Cardiac septum (tissue), 1 donor: ENCODE measurements at regions not wholly inside any gene's neighbourhood (a gene's known extent, or its start where the extent isn't known, plus 50 kb on each side); places are given as distances from the start of the nearest gene placed in this dataset.

Experiments
- DNase-seq: peaks from one replicate; pipeline ENCODE4 v3.0.0-alpha.2; 2020; ENCODE audit warnings: low spot score
- intact Hi-C: fragments of 100-400 bp; cut with DNase I; formaldehyde crosslinking; loops from one replicate; pipeline ENCODE4 v1.14.0; 2022
- donor health status: DM: no; HTN: no; CAD: no.

GRCh38 chr12:46535376-46535775 lies 162.8 kb upstream of the SLC38A2 start:
- intact Hi-C loops, result loop anchor here (10.0 kb wide), 1 partner anchor 119 kb away; no protein-coding TSS in a partner anchor
- DNase-seq, result no peak

- intact Hi-C loops, result loop anchor here (10.0 kb wide), 1 partner anchor 120 kb away; no protein-coding TSS in a partner anchor
- no peak for DNase-seq
Observed at GRCh38 chr12:46534327-46534840, 161.8 kb upstream of the SLC38A2 start.

GRCh38 chr12:46533723-46534122 lies 161.2 kb upstream of the SLC38A2 start:
- intact Hi-C loops, result loop anchor here (10.0 kb wide), 1 partner anchor 121 kb away; no protein-coding TSS in a partner anchor
- DNase-seq, result no peak

GRCh38 chr12:46531804-46532203 lies 159.2 kb upstream of the SLC38A2 start:
- DNase-seq, result no peak
- intact Hi-C loops, result loop anchor here (10.0 kb wide), 1 partner anchor 123 kb away; no protein-coding TSS in a partner anchor

GRCh38 chr12:46531059-46531785 lies 158.6 kb upstream of the SLC38A2 start:
- intact Hi-C loops, result loop anchor here (10.0 kb wide), 1 partner anchor 124 kb away; no protein-coding TSS in a partner anchor

GRCh38 chr12:46530373-46531056 lies 157.9 kb upstream of the SLC38A2 start:
- intact Hi-C loops, result loop anchor here (10.0 kb wide), 1 partner anchor 124 kb away; no protein-coding TSS in a partner anchor
- no peak for DNase-seq

More at GRCh38 chr12:46531059-46531785, 158.6 kb upstream of the SLC38A2 start:
- no peak for DNase-seq

GRCh38 chr12:46526233-46526632 lies 153.7 kb upstream of the SLC38A2 start:
- intact Hi-C loops, result no loop called here
- no peak for DNase-seq

- intact Hi-C loops, result loop anchor here (5.0 kb wide), 3 partner anchors 37 to 142 kb away; no protein-coding TSS in a partner anchor
- DNase-seq, result peak; percentile 90
Observed at GRCh38 chr12:46524778-46525177, 152.2 kb upstream of the SLC38A2 start.

- intact Hi-C loops, result loop anchor here (5.0 kb wide), 3 partner anchors 37 to 142 kb away; no protein-coding TSS in a partner anchor
- no peak for DNase-seq
Observed at GRCh38 chr12:46523863-46524770, 151.5 kb upstream of the SLC38A2 start.

- DNase-seq, result no peak
- intact Hi-C loops, result loop anchor here (5.0 kb wide), 3 partner anchors 36 to 141 kb away; no protein-coding TSS in a partner anchor
Observed at GRCh38 chr12:46523446-46523845, 150.9 kb upstream of the SLC38A2 start.

GRCh38 chr12:46522071-46522470 lies 149.5 kb upstream of the SLC38A2 start:
- intact Hi-C loops, result loop anchor here (5.0 kb wide), 3 partner anchors 35 to 140 kb away; no protein-coding TSS in a partner anchor
- no peak for DNase-seq

- no peak for DNase-seq
- intact Hi-C loops, result loop anchor here (5.0 kb wide), 3 partner anchors 34 to 139 kb away; no protein-coding TSS in a partner anchor
Observed at GRCh38 chr12:46521145-46521544, 148.6 kb upstream of the SLC38A2 start.

GRCh38 chr12:46519407-46519806 lies 146.8 kb upstream of the SLC38A2 start:
- intact Hi-C loops, result no loop called here
- DNase-seq, result no peak

GRCh38 chr12:46518729-46519128 lies 146.2 kb upstream of the SLC38A2 start:
- no peak for DNase-seq
- intact Hi-C loops, result no loop called here

- DNase-seq, result no peak
- intact Hi-C loops, result no loop called here
Observed at GRCh38 chr12:46518169-46518568, 145.6 kb upstream of the SLC38A2 start.

- no peak for DNase-seq
- intact Hi-C loops, result no loop called here
Observed at GRCh38 chr12:46517579-46517962, 145.0 kb upstream of the SLC38A2 start.

GRCh38 chr12:46516933-46517578 lies 144.5 kb upstream of the SLC38A2 start:
- intact Hi-C loops, result no loop called here
- no peak for DNase-seq

- no peak for DNase-seq
- intact Hi-C loops, result no loop called here
Observed at GRCh38 chr12:46516238-46516932, 143.8 kb upstream of the SLC38A2 start.
